Stimulated activated CD8-positive, alpha-beta memory T cell treated with anti-CD3 and anti-CD28 coated beads, Interleukin-15, amount 100 ng/mL, for 1 hour (primary cell): ENCODE measurements at regions not wholly inside any gene's neighbourhood (a gene's known extent, or its start where the extent isn't known, plus 50 kb on each side); places are given as distances from the start of the nearest gene placed in this dataset.
"Not testable (repeated sequence)": the region's sequence is repeated elsewhere in the genome, so short reads cannot be mapped to it uniquely, and the experiment has no call there.

Source experiments
- DNase-seq: peaks from one replicate; pipeline ENCODE4 v3.0.0-alpha.2; 2020; ENCODE audit warnings: low read depth

GRCh38 chr10:94088926-94089381 lies 95.2 kb downstream of the PLCE1 start:
- no peak for DNase-seq

GRCh38 chr10:94091649-94092048 lies 97.9 kb downstream of the PLCE1 start:
- no peak for DNase-seq

- no peak for DNase-seq
Measured at GRCh38 chr10:94092848-94093247, 99.1 kb downstream of the PLCE1 start.

- DNase-seq = no peak
Measured at GRCh38 chr10:94093286-94093905, 99.7 kb downstream of the PLCE1 start.

- DNase-seq = no peak
Measured at GRCh38 chr10:94094540-94094939, 100.8 kb downstream of the PLCE1 start.

GRCh38 chr10:94097656-94098055 lies 103.9 kb downstream of the PLCE1 start:
- DNase-seq = no peak

GRCh38 chr10:94098896-94099295 lies 105.2 kb downstream of the PLCE1 start:
- no peak for DNase-seq

- DNase-seq = no peak
Measured at GRCh38 chr10:94101894-94102293, 108.2 kb downstream of the PLCE1 start.

- no peak for DNase-seq
Measured at GRCh38 chr10:94102436-94102835, 108.7 kb downstream of the PLCE1 start.

GRCh38 chr10:94103192-94103591 lies 109.5 kb downstream of the PLCE1 start:
- DNase-seq = no peak

- no peak for DNase-seq
Measured at GRCh38 chr10:94103801-94104221, 110.1 kb downstream of the PLCE1 start.

GRCh38 chr10:94104316-94105000 lies 110.7 kb downstream of the PLCE1 start:
- DNase-seq = no peak

- DNase-seq = no peak
Measured at GRCh38 chr10:94105226-94105625, 111.5 kb downstream of the PLCE1 start.

- no peak for DNase-seq
Measured at GRCh38 chr10:94107191-94107590, 113.5 kb downstream of the PLCE1 start.

GRCh38 chr10:94108200-94108599 lies 114.5 kb downstream of the PLCE1 start:
- DNase-seq = no peak

GRCh38 chr10:94111367-94111766 lies 117.6 kb downstream of the PLCE1 start:
- no peak for DNase-seq

GRCh38 chr10:94112321-94112720 lies 118.6 kb downstream of the PLCE1 start:
- DNase-seq = no peak

- DNase-seq = no peak
Measured at GRCh38 chr10:94115725-94116124, 122.0 kb downstream of the PLCE1 start.

GRCh38 chr10:94116848-94117247 lies 123.1 kb downstream of the PLCE1 start:
- no peak for DNase-seq

- no peak for DNase-seq
Measured at GRCh38 chr10:94122211-94122610, 128.5 kb downstream of the PLCE1 start.

- no peak for DNase-seq
Measured at GRCh38 chr10:94123258-94123995, 129.7 kb downstream of the PLCE1 start.

- not testable (repeated sequence) for DNase-seq
Measured at GRCh38 chr10:94124147-94124546, 130.4 kb downstream of the PLCE1 start.

- not testable (repeated sequence) for DNase-seq
Measured at GRCh38 chr10:94125268-94125667, 131.5 kb downstream of the PLCE1 start.
